HG03139 (cell line): ENCODE measurements at regions not wholly inside any gene's neighbourhood (a gene's known extent, or its start where the extent isn't known, plus 50 kb on each side); places are given as distances from the start of the nearest gene placed in this dataset.
"Not testable (repeated sequence)": the region's sequence is repeated elsewhere in the genome, so short reads cannot be mapped to it uniquely, and the experiment has no call there.

Experiments used
- ATAC-seq: cut with Tn5 transposase; IDR thresholded peaks from one replicate; pipeline ENCODE4 v1.9.1; 2021; ENCODE audit not compliant: unreplicated experiment

- ATAC-seq: no peak
Measured at GRCh38 chr4:82248903-82249632, 124.7 kb downstream of the HNRNPD start.

GRCh38 chr4:82247629-82248028 is 126.2 kb downstream of the HNRNPD start:
- no peak for ATAC-seq

DNA sequence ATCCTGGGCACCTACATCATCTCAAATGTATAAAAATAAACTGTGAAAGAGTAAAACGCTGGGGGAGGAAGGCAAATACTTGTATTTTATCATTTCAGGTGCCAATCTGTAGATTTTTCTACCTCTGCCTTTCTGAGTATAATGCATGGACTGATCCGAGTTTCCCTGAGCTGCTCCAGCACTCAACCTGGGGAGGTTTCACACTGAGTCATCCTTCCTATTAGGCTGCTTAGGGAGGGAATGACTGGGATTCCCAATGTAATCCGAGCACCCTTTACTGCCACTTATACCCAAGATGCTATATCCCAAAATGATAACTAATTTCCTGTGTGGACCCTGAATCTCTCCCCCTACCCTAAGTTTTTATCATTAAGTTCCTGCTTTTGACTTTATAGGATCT is 126.6 kb downstream of the HNRNPD start:
- ATAC-seq: no peak

DNA sequence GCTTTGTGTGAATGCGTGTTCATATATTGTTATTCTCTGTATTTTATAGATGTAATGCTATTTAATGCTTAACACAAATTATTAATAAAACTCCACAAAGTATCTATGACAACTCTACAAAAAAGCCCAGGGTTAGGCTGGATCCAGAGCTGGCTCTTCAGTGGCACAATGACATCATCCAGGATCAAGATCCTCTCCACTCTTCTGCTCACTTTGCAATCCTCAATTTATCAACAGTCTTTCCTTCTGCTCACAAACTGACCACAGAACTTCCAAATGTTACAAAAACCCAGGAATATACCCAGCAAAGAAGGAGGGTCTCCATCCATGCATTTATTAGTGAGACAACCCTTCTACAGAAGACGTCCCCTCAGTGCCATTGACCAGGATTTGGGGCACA is 132.3 kb downstream of the HNRNPD start:
- no peak for ATAC-seq

DNA sequence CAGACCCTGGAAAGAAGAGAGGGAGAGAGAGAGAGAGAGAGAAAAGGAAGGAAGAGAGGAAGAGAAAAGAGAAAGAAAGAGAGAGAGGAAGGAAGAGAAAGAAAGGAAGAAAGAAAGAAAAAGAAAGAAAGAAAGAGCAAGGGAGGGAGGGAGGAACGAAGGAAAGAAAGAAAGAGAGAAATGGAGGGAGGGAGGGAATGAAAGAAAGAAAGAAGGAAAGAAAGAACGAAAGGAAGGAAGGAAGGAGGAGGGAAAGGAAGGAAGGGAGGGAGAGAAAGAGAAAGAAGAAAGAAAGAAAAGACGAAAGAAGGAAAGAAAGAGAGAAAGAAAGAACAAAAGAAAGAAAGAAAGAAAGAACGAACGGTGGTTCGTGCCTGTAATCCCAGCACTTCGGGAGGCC is 133.4 kb downstream of the HNRNPD start:
- no peak for ATAC-seq

- not testable (repeated sequence) for ATAC-seq
Measured at GRCh38 chr4:82237142-82237541, 136.6 kb downstream of the HNRNPD start.

DNA sequence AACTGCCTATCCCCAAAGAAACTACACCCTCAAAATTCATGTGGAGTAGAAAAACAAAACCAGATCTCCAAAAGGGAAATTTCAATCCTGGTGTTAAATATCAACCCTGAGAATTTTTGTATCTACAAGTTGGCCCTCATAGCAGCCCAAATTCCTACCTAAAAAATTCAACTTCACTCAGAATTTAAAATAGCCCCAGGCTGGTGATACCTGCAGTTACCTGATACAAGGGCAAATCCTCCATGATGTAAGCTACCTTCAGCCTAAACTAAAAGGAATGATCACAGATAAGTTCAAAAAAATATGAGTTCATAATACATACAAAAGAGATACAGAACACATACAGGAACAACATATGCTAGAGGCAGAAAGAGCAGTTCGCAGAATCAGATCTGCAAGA is 138.4 kb downstream of the HNRNPD start:
- ATAC-seq: no peak

DNA sequence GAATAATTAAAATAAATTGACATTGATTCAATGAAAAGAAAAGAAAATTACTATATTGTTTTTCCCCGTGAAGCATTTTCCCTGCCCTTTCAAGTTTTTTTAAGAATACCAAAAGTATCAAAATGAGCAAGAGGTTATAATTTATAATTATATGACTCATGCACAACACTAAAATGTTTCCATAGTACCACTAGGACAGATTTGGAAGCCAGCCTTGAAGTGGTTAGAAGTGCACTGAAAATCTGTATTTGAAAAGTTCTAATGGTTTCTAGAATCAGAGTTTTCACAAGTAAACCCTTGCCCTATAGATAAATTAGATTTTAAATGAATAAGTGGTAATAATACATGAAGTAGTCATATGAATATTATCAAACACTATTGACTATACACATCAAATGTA is 140.9 kb downstream of the HNRNPD start:
- no peak for ATAC-seq

DNA sequence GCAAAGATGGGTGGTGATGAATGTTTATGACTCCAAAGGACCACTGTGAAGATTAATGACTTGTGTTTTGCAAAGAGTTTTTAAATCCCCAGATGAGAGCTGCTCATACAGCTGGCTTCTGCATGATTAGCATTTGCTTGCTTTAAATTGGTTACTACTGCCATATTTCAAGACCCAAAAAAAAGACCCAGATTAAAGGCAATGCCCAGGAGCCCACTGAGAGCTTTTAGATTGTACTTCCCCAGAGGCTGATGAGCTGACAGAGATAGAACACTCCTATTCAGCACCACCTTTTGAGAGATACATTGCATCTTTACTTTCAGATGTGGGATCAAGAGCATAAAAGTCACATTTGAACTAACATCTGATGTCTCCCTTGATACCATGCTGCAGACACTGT is 142.0 kb downstream of the HNRNPD start:
- no peak for ATAC-seq

GRCh38 chr4:82230306-82230705 is 143.5 kb downstream of the HNRNPD start:
- ATAC-seq: no peak

- ATAC-seq: no peak
Measured at GRCh38 chr4:82225030-82225429, 148.8 kb downstream of the HNRNPD start.

DNA sequence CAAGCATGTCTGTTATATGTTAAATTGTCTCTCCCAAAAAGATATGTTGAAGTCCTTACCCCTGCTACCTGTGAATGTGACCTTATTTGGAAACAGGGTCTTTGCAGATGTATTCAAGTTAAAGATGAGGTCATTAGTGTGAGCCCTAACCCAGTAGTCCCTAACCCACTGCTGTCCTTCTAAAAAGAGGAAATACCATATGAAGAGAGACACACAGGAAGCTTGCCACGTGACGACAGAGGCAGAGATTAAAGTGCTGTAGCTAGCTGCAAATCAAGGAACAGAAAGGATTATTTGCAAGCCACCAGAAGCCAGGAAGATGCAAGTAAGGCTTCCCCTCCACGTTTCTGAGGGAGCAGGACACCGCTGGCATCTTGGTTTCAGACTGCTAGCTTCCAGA is 150.1 kb downstream of the HNRNPD start:
- ATAC-seq: no peak

DNA sequence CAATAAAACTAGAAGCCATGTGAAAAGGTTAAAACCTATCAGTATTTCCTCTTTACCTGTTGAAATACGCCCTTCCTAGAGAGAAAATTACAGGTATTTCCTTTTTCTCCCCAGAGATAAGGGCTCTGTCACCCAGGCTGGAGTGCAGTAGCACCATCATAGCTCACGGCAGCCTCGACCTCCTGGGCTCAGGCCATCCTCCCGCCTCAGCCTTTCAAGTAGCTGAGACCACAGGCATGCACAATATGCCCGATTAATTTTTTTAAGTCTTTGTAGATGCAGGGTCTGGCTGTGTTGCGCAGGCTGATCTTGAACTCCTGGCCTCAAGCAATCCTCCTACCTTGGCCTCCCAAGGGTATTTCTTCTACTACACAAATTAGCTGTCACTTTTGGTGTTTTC is 154.4 kb downstream of the HNRNPD start:
- ATAC-seq: no peak

GRCh38 chr4:82217986-82218715 is 155.6 kb downstream of the HNRNPD start:
- no peak for ATAC-seq

GRCh38 chr4:82216219-82216618 is 157.6 kb downstream of the HNRNPD start:
- no peak for ATAC-seq

- ATAC-seq: no peak
Measured at GRCh38 chr4:82215800-82216199, 158.0 kb downstream of the HNRNPD start.

- ATAC-seq: no peak
Measured at GRCh38 chr4:82215039-82215438, 158.8 kb downstream of the HNRNPD start.

DNA sequence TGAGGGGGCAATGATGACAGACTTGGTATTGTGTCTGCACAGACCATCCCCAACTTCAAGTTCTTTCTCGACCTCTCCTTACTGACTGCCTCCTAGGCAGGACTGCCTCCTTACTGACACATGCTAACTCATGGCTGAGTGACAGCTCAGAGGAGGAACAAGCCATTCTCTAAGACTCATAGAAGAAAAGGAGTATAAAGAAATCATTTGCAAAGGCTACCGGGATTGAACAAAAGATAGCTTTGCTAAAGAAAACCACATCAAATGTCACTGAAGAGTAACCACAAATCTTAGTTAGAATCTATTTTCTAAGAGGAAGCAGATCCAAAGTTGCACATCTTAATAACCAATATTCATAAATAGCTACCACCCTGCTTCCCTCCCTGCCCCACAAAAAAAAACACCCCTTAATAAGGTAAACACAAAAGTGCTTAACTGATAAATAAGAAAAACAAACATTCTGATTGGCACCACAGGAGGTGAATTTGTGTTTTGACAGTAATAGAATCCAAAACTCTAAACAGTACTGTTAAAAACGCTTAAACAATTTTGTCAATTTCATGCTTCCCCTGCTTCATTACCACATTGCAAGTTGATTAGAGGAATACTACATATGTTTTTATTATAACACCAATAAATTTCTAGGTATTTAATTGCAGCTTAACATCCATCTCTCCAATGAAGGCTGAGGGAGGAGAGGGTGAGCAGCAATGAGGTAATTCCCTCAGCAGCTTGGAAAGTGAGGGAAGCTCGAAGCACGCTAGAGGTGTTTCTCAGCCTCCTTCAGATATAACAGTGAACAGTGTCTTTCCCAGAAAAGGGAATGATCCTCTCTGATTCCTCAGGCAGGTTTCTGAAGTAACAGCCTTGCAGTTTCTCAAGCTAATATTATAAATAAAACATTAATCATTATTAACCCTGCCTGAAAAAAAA is 160.0 kb downstream of the HNRNPD start:
- ATAC-seq: no peak

GRCh38 chr4:82201805-82202641 is 171.8 kb downstream of the HNRNPD start:
- ATAC-seq: no peak

- no peak for ATAC-seq
Measured at GRCh38 chr4:82201303-82201702, 172.5 kb downstream of the HNRNPD start.

- no peak for ATAC-seq
Measured at GRCh38 chr4:82200046-82200445, 173.7 kb downstream of the HNRNPD start.
